ENCODE measurements at regions not wholly inside any gene's neighbourhood (a gene's known extent, or its start where the extent isn't known, plus 50 kb on each side); places are given as distances from the start of the nearest gene placed in this dataset.

GRCh38 chr5:117191251-117191650 is 616.6 kb upstream of the SEMA6A start:
- DNase-seq, result no peak
- H3K27me3 ChIP-seq, result no peaks in the 10 kb centered on the region
- no peak overlapping the region for H3K27ac ChIP-seq
- no peaks in the 10 kb centered on the region for H3K9me3 ChIP-seq
- no peaks in the 10 kb centered on the region for H3K36me3 ChIP-seq
- no peak overlapping the region for H3K4me3 ChIP-seq
- H3K4me1 ChIP-seq, result no peaks in the 10 kb centered on the region
- no peak for TF ChIP-seq POLR2A (IDR thresholded peaks at IDR 0.05)
- no peak for TF ChIP-seq CTCF (IDR thresholded peaks at IDR 0.05)

GRCh38 chr5:117189784-117190183 is 615.2 kb upstream of the SEMA6A start:
- no peaks in the 10 kb centered on the region for H3K27me3 ChIP-seq
- H3K27ac ChIP-seq, result no peak overlapping the region
- TF ChIP-seq POLR2A (IDR thresholded peaks at IDR 0.05) (no peak), CTCF (IDR thresholded peaks at IDR 0.05) (no peak)
- H3K4me1 ChIP-seq, result no peaks in the 10 kb centered on the region
- no peaks in the 10 kb centered on the region for H3K36me3 ChIP-seq
- no peak for DNase-seq
- no peaks in the 10 kb centered on the region for H3K9me3 ChIP-seq
- no peak overlapping the region for H3K4me3 ChIP-seq

GRCh38 chr5:117188211-117188610 is 613.6 kb upstream of the SEMA6A start:
- Histone ChIP-seq H3K4me3 (no peak overlapping the region), H3K36me3 (no peaks in the 10 kb centered on the region), H3K9me3 (no peaks in the 10 kb centered on the region), H3K4me1 (no peaks in the 10 kb centered on the region), H3K27me3 (no peaks in the 10 kb centered on the region), H3K27ac (no peak overlapping the region)
- DNase-seq, result no peak
- TF ChIP-seq POLR2A (IDR thresholded peaks at IDR 0.05), result no peak
- no peak for TF ChIP-seq CTCF (IDR thresholded peaks at IDR 0.05)

- no peak for DNase-seq
- no peak for TF ChIP-seq CTCF (IDR thresholded peaks at IDR 0.05)
- TF ChIP-seq POLR2A (IDR thresholded peaks at IDR 0.05), result no peak
- H3K27me3 ChIP-seq, result no peaks in the 10 kb centered on the region
Measured at GRCh38 chr5:117186751-117187150, 612.1 kb upstream of the SEMA6A start.

GRCh38 chr5:117183326-117183725 is 608.7 kb upstream of the SEMA6A start:
- Histone ChIP-seq H3K27me3 (no peaks in the 10 kb centered on the region), H3K4me1 (no peaks in the 10 kb centered on the region), H3K4me3 (no peak overlapping the region), H3K27ac (no peak overlapping the region), H3K36me3 (no peaks in the 10 kb centered on the region), H3K9me3 (no peaks in the 10 kb centered on the region)
- TF ChIP-seq POLR2A (IDR thresholded peaks at IDR 0.05), result no peak
- TF ChIP-seq CTCF (IDR thresholded peaks at IDR 0.05), result no peak
- no peak for DNase-seq

More at GRCh38 chr5:117186751-117187150, 612.1 kb upstream of the SEMA6A start:
- H3K36me3 ChIP-seq, result no peaks in the 10 kb centered on the region
- H3K4me3 ChIP-seq, result no peak overlapping the region
- no peaks in the 10 kb centered on the region for H3K9me3 ChIP-seq
- H3K4me1 ChIP-seq, result no peaks in the 10 kb centered on the region
- no peak overlapping the region for H3K27ac ChIP-seq

GRCh38 chr5:117182104-117182503 is 607.5 kb upstream of the SEMA6A start:
- TF ChIP-seq POLR2A (IDR thresholded peaks at IDR 0.05) (no peak), CTCF (IDR thresholded peaks at IDR 0.05) (no peak)
- no peaks in the 10 kb centered on the region for H3K27me3 ChIP-seq
- H3K36me3 ChIP-seq, result no peaks in the 10 kb centered on the region
- H3K27ac ChIP-seq, result no peak overlapping the region
- H3K9me3 ChIP-seq, result no peaks in the 10 kb centered on the region
- no peak overlapping the region for H3K4me3 ChIP-seq
- DNase-seq, result no peak
- H3K4me1 ChIP-seq, result no peaks in the 10 kb centered on the region

Data from Peyer's patch (tissue), 4 donors.